Mesothelial cell of epicardium (in vitro differentiated cells): ENCODE measurements at regions not wholly inside any gene's neighbourhood (a gene's known extent, or its start where the extent isn't known, plus 50 kb on each side); places are given as distances from the start of the nearest gene placed in this dataset.

Experiments used
- DNase-seq, 2 experiments: peaks; one replicate each; pipeline ENCODE4 v3.0.0; 2021; ENCODE audit warnings: low spot score in 2 of 2; ENCODE audit not compliant: unreplicated experiment in 2 of 2
- H3K27ac Mint-ChIP-seq: 2 replicates; pipeline ENCODE4 v1.8.0; 2021; ENCODE audit warnings: mixed read lengths
- H3K27me3 Mint-ChIP-seq: 2 replicates; pipeline ENCODE4 v1.8.0; 2021; ENCODE audit warnings: low read depth, mixed read lengths
- H3K36me3 Mint-ChIP-seq: 2 replicates; pipeline ENCODE4 v1.8.0; 2021; ENCODE audit warnings: mixed read lengths
- H3K4me1 Mint-ChIP-seq: 2 replicates; pipeline ENCODE4 v1.8.0; 2021; ENCODE audit warnings: mixed read lengths
- H3K4me3 Mint-ChIP-seq: 2 replicates; pipeline ENCODE4 v1.8.0; 2021; ENCODE audit warnings: mild to moderate bottlenecking, moderate library complexity, mixed read lengths
- H3K9me3 Mint-ChIP-seq: 2 replicates; pipeline ENCODE4 v1.8.0; 2021; ENCODE audit warnings: mixed read lengths
- CTCF ChIP-seq: fragments of 200-600 bp; sonication (generic); IDR thresholded peaks from one replicate; pipeline ENCODE4 v1.5.0; 2021; ENCODE audit warnings: antibody characterized with exemption; ENCODE audit not compliant: unreplicated experiment

GRCh38 chr20:60835876-60836275 lies 416.2 kb upstream of the CDH4 start:
- H3K4me1 Mint-ChIP-seq, result no peaks in the 10 kb centered on the region
- TF ChIP-seq CTCF, result no peak
- no peaks in the 10 kb centered on the region for H3K36me3 Mint-ChIP-seq
- no peak overlapping the region for H3K27ac Mint-ChIP-seq
- peaks cover 2% of the 10 kb centered on the region for H3K27me3 Mint-ChIP-seq
- no peak for DNase-seq
- peaks cover 7% of the 10 kb centered on the region for H3K9me3 Mint-ChIP-seq
- no peak overlapping the region for H3K4me3 Mint-ChIP-seq

GRCh38 chr20:60837173-60837770 lies 414.8 kb upstream of the CDH4 start:
- TF ChIP-seq CTCF, result no peak
- Mint-ChIP-seq H3K4me3 (no peak overlapping the region), H3K27me3 (peaks cover 5% of the 10 kb centered on the region), H3K27ac (no peak overlapping the region), H3K4me1 (no peaks in the 10 kb centered on the region), H3K9me3 (peaks cover 5% of the 10 kb centered on the region), H3K36me3 (no peaks in the 10 kb centered on the region)
- DNase-seq, result no peak

- Mint-ChIP-seq H3K9me3 (peaks cover 5% of the 10 kb centered on the region), H3K27ac (no peak overlapping the region), H3K36me3 (no peaks in the 10 kb centered on the region), H3K4me1 (no peaks in the 10 kb centered on the region), H3K27me3 (peaks cover 7% of the 10 kb centered on the region), H3K4me3 (no peak overlapping the region)
- DNase-seq, result no peak
- no peak for TF ChIP-seq CTCF
Measured at GRCh38 chr20:60838297-60838696, 413.8 kb upstream of the CDH4 start.

- Mint-ChIP-seq H3K27me3 (peaks cover 14% of the 10 kb centered on the region), H3K4me3 (no peak overlapping the region), H3K36me3 (no peaks in the 10 kb centered on the region), H3K9me3 (peaks cover 5% of the 10 kb centered on the region), H3K27ac (no peak overlapping the region), H3K4me1 (no peaks in the 10 kb centered on the region)
- no peak for TF ChIP-seq CTCF
- DNase-seq, result no peak
Measured at GRCh38 chr20:60840971-60841370, 411.1 kb upstream of the CDH4 start.

GRCh38 chr20:60845146-60845545 lies 406.9 kb upstream of the CDH4 start:
- H3K9me3 Mint-ChIP-seq, result peaks cover 5% of the 10 kb centered on the region
- no peak for DNase-seq
- no peak overlapping the region for H3K27ac Mint-ChIP-seq
- no peak for TF ChIP-seq CTCF
- no peaks in the 10 kb centered on the region for H3K36me3 Mint-ChIP-seq
- no peak overlapping the region for H3K4me3 Mint-ChIP-seq
- H3K27me3 Mint-ChIP-seq, result peaks cover 44% of the 10 kb centered on the region
- H3K4me1 Mint-ChIP-seq, result no peaks in the 10 kb centered on the region
